ENCODE measurements at regions not wholly inside any gene's neighbourhood (a gene's known extent, or its start where the extent isn't known, plus 50 kb on each side); places are given as distances from the start of the nearest gene placed in this dataset.
A peak's percentile ranks its signal among the peaks of the same experiment; 100 is the strongest.

- DNase-seq: no peak
Measured at GRCh38 chr4:123031664-123032063, 109.3 kb upstream of the NUDT6 start.

GRCh38 chr4:123034023-123034422 lies 111.6 kb upstream of the NUDT6 start:
- DNase-seq: peak; percentile 75

GRCh38 chr4:123035239-123035638 lies 112.8 kb upstream of the NUDT6 start:
- no peak for DNase-seq

GRCh38 chr4:123037804-123038203 lies 115.4 kb upstream of the NUDT6 start:
- DNase-seq: peak; percentile 71

- no peak for DNase-seq
Measured at GRCh38 chr4:123042095-123042494, 119.7 kb upstream of the NUDT6 start.

- no peak for DNase-seq
Measured at GRCh38 chr4:123043013-123043412, 120.6 kb upstream of the NUDT6 start.

GRCh38 chr4:123043793-123044425 lies 121.5 kb upstream of the NUDT6 start:
- DNase-seq: no peak

- no peak for DNase-seq
Measured at GRCh38 chr4:123046096-123046495, 123.7 kb upstream of the NUDT6 start.

GRCh38 chr4:123050018-123050417 lies 127.6 kb upstream of the NUDT6 start:
- DNase-seq: no peak

GRCh38 chr4:123052007-123052406 lies 129.6 kb upstream of the NUDT6 start:
- DNase-seq: no peak

- peak; percentile 42 for DNase-seq
Measured at GRCh38 chr4:123055943-123056342, 133.5 kb upstream of the NUDT6 start.

GRCh38 chr4:123060039-123060770 lies 137.8 kb upstream of the NUDT6 start:
- DNase-seq: no peak

- peak; percentile 36 for DNase-seq
Measured at GRCh38 chr4:123064390-123064789, 142.0 kb upstream of the NUDT6 start.

GRCh38 chr4:123068081-123068480 lies 145.7 kb upstream of the NUDT6 start:
- DNase-seq: peak; percentile 17

GRCh38 chr4:123072060-123072459 lies 149.7 kb upstream of the NUDT6 start:
- DNase-seq: no peak

- no peak for DNase-seq
Measured at GRCh38 chr4:123073650-123074049, 151.3 kb upstream of the NUDT6 start.

GRCh38 chr4:123077330-123077729 lies 154.9 kb upstream of the NUDT6 start:
- DNase-seq: no peak

- DNase-seq: no peak
Measured at GRCh38 chr4:123081971-123082370, 159.6 kb upstream of the NUDT6 start.

- DNase-seq: no peak
Measured at GRCh38 chr4:123083646-123084045, 161.2 kb upstream of the NUDT6 start.

GRCh38 chr4:123088501-123088900 lies 166.1 kb upstream of the NUDT6 start:
- no peak for DNase-seq

- no peak for DNase-seq
Measured at GRCh38 chr4:123090886-123091285, 168.5 kb upstream of the NUDT6 start.

- DNase-seq: no peak
Measured at GRCh38 chr4:123092586-123092985, 170.2 kb upstream of the NUDT6 start.

GRCh38 chr4:123093236-123093635 lies 170.8 kb upstream of the NUDT6 start:
- no peak for DNase-seq

GRCh38 chr4:123096038-123096437 lies 173.6 kb upstream of the NUDT6 start:
- DNase-seq: peak; percentile 16

Measured in fibroblast of skin of right biceps (primary cell).